NCI-H1105 (cell line): ENCODE measurements at regions not wholly inside any gene's neighbourhood (a gene's known extent, or its start where the extent isn't known, plus 50 kb on each side); places are given as distances from the start of the nearest gene placed in this dataset.

Source experiments
- DNase-seq: peaks from one replicate; lab custom pipeline; 2025; lab: John Stamatoyannopoulos, UW

DNA sequence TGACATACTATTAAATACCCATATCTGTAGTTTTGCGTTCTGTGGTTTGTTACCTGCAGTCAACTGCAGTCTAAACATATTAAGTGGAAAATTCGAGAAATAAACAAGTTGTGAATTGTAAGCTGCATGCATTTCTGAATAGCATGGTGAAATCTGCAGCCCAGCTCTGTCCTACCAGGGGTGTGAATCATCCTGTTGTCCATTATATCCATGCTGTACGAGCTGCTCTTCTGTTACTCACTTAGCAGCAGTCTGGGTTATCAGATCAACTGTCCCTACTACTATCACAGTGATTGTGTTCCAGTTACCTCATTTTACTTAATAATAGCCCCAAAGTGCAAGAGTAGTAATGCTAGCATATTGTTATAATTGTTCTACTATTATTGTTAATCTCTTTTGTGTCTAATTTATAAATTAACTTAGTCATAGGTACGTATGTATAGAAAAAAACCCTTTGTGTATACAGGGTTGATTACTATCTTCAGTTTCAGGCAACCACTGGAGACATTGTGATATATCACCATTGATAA lies 173.7 kb upstream of the FAT4 start:
- DNase-seq = no peak

DNA sequence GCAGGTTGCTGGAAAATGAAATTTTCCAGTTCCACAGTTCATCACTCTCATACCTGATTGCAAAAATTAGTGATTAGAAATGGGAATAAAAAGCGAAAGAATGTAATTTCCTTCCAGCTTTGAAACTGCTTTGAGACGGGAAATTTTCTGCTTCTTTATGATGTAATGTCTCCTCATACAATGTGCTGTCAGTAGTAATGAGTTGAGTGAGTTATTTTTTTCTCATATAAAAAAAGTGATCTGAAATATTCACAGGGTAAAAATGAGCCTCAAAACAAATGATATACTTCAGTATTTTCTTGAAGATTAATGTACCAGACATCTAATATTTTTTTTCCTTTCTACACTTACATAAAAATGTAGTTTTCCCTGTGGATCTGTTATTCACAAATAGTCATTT lies 179.1 kb upstream of the FAT4 start:
- DNase-seq = no peak

DNA sequence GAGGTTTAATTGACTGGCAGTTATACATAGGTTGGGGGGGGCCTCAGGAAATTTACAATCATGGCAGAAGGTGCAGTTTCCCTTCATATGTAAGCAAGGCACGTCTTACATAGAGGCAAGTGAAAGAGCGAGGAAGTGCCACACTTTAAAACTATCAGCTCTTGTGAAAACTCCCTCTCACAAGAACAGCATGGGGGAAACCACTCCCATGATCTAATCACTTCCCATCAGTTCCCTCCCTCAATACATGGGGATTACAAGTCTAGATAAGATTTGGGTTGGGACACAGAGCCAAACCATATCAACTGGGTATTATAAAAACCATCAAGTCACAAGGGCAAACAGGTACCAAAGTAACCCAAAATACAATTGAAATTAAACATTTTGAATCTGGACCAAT lies 182.0 kb upstream of the FAT4 start:
- DNase-seq = no peak

DNA sequence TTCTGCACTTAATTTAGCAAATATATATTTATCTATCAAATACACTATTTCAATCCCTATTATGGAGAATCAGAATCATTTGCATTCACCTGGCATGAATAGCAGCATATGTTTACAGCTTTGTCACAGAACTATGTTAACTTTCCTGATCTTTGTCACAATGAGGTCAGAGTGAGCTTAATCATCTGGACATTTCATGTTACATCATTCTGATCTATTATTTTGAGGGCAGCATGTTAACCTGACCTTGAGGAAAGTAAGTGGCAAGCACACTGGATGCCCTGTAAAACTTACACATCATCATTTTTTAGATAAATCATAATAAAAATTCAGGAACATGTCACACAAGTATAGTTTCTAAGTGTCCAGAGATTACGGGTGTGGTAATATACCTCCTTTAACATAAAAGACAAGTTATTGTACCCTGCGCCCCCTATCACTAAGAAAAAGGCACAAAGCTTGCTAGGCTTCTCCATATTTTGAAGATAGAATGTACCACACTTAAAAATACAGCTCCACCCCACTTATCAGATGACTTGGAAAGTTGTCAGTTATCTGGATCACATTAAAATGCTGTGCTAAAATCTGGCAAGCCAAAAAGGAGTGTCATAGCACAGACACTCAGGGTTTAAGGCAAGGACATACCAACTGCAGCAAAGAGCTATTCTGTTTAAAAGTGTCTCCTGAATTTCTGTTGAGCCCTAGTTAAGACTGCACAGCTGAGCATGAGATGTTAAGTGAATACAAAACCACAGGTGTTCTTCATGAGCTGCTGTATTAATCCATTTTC lies 182.7 kb upstream of the FAT4 start:
- DNase-seq = no peak

DNA sequence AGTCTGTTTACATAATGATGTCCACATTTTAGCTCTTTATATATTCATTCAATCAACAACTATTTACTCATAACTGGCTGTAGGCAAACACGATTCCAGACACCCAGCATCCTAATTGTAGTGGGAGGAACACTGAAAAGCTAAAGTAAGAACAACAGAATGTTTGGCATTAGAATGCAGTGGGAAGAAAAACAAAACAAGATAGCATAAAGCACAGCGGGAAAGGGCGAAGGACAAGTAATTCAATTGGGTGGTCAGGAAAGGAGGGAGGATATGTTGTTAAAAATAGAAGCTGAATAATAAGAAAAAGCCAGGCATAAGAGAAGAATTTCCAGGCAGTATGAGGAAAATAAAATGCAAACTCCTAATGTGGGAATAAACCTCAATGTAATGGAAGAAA lies 189.5 kb upstream of the FAT4 start:
- no peak for DNase-seq

DNA sequence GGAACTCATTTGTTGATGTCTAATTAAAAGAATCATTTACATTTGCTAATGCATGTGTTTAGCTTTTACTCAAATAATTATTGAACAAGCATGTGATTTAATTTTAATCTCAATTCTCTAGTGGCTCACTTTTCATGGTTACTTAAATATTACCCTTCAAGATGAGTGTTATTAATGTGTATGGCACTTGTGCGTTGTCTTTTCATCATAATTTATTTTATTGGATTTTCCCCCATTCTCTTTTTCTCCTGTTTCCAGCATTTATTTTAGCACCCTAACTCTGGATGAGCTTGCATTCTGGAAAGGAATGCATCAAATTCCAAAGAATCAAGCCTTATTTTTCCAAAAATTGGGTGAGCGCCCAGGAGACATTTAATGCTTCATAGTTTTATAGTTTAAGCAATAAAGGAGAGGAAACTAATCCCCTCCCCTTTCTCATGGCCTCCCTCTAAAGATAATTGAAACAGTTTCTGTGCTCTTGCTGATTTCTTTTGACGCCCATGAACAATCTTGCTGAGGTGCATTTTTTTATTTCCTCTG lies 191.1 kb upstream of the FAT4 start:
- DNase-seq = no peak

DNA sequence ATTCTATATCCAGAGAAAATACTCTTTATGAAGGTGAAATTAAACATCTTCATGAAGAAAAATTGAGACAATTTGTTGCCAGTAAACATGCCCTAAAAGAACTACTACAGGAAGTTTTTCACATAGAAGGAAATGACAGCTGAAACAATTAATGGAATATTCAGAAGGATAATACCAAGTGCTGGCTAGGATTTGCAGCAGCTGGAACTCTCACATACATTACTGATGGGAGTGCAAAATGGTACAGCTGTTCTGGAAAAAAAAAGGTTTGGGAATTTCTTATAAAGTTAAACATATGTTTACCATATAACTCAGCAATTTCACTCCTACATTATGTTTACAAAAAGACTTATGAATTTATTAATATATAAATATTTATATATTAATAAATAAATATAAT lies 193.2 kb upstream of the FAT4 start:
- no peak for DNase-seq

DNA sequence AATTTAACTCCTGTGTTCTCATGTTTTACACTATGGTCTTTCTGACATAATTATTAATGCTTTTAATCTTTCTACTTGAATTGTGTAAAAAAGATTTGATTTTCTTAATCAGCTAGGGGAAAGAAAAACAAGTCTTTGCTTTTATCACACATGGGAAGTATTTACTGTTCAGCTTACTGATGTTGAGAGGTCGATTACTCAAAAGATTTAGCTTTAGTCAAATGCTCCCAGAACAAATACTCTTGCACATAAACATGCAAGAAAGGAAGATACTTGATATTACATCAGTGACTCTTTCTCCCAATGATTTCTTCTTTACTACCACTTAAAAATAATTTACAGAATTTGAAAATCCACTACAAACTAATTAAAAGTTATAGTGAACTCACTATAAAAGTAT lies 198.3 kb upstream of the FAT4 start:
- no peak for DNase-seq

DNA sequence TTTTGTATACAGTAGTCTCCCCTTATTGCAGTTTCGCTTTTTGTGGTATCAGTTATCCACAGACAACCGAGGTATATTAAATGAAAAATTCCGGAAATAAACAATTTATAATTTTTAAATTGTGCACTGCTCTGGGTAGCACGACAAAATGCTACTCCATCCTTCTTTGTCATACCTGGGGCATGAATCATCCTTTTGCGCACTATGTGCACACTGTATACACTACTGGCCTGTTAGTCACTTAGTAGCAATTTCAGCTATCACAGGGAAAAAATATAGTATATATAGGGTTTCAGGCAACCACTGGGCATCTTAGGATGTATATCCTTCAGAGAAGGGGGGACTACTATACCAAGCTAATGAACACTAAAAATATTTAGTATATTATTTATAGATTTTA lies 198.8 kb upstream of the FAT4 start:
- no peak for DNase-seq

DNA sequence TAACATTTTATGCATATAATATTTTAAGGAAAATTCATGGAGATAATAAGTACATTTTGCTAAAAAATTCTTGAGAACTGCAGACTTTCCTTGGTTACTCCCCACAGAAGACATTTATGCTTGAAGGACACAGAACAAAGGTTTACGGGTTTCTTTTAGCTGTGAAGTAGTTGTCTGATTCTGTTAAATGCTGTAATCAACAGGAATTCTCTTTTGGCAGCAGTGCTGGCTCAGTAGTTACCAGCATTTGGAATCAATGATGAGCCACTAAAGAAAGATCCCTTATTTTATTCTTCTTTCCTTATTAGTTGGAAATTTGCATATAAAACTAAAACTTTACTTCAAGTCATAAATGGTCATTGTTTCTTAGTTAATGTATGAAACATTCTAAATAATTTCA lies 199.3 kb upstream of the FAT4 start:
- no peak for DNase-seq

DNA sequence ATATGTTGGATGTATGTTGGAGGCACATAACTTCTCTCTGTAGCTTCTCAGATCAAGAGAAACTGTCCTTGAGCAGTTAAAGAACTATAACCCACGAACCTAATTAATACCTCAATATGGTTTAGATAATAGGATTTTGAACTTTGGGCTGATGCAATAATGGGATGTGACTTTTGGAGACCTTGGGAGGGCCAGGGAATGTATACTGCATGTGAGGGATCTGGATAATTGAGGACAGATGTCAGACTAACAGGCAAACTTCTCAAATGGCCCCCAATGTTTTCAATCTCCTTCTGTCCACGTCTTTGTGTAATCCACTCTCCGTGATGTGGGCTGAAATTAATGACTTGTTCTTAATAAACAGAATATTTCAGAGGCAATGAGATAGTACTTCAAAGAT lies 202.2 kb upstream of the FAT4 start:
- no peak for DNase-seq

DNA sequence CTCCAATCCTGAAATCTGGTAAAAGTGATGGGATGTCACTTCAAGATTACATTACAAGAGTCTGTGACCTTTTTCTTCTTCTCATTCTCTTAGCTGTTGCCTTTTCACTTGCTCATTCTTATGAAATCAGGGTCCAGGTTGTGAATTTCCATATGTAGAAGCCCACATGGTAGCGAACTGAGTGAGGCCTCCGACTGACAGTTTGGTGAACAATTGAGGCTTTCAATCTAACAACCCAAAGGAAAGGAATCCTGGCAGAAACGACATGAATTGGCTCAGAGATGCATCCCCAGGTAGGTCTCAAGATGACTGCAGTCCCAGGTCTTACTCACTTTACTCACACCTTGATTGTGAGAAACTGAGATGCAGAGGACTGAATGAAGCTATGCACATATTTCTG lies 203.4 kb upstream of the FAT4 start:
- DNase-seq = no peak

DNA sequence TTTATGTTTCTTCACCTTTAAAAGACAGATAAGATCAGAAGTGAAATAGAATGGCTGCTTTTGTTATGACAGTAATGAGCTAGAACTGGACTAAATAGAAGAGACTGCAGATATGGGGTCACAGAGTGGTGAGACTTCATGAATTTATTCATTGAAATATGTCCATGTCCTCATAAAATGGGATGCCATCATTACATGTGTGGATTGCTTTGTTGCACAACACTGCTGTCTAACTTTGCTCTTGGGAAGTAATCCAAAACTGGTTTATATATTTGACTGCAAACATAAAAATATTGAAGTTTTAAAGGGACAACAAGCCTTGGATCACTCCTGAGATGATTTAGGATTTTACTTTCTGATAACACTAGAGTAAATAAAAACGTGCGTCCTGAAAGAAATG lies 209.2 kb upstream of the FAT4 start:
- no peak for DNase-seq

DNA sequence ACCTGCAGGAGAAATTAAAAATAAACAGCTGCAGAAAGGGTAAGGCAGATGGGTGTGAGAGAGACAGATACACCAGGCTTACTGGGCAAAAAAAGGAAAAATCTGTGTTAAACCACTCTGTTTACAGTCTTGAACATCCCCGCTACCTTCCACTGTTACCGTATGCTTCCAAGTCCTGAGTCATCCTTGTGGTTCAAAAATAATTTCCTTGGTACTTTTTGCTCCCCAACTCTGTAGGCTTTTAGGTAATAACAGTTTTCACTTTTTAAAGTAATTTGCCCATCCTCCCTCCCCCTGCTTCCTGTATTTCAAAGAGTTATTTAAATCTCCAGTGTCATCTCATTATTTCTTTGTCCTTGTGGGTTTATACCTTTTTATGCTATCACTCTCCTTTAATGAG lies 210.1 kb upstream of the FAT4 start:
- no peak for DNase-seq

DNA sequence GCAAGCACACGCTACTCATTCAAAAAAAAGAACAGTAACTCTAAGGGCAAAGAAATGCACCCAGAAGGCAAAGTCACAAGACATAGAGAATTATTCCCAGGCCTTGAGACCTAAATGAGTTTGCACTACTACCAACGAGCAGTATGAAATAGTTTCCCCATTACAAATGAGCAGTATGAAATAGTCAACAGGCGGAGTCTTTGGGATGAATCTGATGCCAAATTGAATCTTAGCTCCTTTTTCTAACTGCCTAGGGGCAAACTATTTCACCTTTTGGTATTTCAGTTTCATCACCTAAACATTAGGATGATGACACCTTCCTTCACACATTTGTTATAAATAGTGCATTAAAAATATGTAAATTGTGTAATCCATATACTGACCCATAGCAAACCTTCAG lies 213.0 kb upstream of the FAT4 start:
- DNase-seq = no peak

DNA sequence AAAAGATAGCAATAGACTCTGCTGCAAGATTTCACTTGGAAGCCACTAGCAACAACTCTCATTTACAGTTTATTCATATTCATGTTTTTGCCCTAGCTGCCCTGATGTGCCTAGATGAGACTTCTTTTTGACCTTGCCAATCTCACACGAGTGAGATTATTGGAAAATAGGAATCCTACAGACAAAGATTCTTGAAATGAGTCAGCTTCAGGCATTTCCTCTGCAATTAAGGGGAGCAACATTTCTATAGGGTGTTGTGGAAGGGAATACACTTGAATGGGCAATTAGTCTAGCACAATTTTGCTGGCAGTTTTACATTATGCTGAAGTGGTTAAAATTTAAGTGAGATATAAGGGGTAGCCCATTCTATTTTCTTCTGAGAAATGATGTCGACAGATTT lies 217.0 kb upstream of the FAT4 start:
- DNase-seq = no peak

DNA sequence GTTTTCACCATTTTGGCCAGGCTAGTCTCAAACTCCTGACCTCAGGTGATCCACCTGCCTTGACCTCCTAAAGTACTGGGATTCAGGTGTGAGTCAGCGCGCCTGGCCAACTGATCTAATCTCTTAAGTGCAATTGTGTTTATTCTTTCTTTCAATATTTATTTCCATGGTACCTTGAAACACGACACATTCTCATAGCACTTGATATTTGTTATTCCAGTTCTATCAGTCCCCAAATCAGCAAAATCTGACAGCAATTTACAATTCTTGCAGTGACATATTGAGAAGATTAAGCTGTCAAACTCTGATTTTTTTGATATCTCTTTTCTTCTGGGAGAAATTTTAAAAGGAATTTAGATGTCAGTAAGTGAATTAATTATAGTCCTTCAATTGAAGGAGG lies 218.1 kb upstream of the FAT4 start:
- no peak for DNase-seq

DNA sequence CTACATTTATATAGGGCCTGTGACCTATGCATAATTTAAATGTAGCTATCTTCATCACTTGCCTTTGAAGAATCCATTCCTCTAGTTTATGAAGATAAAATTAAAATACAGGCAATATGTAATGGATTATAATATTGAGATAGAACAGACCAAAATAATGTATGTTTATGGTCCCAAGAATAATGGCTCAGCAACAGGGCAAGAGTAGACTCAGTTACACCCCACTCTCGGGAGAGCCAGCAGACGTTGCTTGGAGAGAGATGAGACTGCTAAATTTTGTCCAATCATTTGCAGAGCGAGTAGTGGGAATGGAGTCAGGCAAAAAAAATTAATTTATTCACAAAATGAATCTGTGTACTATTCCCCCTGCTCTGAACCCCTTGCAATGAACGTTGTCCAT lies 223.2 kb upstream of the FAT4 start:
- no peak for DNase-seq

DNA sequence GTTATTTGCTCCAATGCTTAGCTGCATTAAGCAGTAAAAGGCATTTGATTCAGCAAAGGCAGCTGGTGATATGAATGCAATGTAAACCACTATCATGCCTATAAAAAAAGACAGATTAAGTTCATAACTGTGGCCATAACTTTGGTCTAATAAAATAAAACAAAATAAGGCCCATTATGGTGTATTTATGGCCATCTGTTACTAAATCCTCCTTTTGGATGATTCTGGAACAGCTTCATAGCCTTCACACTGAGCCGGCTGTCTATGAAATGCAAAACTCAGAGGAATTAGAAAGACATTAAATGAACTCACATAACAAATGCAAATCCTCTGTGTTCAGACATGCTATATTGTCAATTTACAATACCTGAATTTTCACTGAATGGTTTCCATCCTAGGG lies 223.7 kb upstream of the FAT4 start:
- no peak for DNase-seq

DNA sequence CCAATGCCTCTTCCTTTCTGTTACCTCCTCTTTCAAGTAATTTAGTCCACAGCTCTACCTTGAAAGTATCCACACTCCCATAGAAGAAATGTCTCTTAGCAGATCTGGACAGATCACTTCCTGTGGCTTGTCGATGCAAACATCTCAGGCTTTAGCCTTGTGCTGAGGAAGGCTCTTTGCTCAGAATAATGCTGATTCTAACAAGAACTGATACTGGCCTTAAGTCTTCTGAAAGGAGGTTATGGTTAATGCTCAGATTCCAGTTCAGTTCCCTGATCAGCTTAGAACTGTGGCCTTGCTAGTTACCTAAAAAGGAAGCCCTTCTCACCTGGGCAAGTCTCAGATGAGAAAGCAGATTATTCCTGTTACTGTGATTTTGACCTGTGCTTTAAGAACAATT lies 230.1 kb upstream of the FAT4 start:
- DNase-seq = no peak

DNA sequence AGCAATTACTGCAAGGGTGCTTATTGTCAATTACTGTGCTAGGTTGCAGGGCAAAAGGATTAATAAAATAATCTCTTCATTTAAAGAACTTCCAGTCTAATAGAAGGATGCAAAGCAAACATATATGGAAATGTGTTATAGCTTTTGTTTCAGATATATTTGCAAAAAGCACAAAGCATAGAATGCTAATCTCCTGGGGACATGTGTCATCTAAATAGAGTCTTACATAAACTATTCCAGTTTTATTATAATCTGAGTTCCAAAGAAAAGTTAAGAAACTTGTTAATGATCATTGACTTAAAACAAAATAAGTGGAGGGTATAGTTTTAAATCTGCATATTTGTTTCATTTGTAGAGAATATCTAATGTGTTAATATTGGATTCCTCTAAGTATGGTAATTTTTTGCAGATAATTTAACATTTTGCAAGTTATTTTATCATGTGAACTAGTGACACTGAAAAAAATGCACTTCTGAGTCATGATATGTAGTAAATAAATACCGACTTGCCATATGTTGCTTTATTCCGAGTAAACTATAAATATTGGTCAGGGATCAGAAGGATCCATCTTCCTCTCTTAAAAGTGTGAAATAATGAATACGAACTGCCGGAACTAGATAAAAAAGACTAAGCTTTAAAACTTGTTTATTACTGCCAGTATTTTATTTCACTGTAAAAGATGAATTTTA lies 231.9 kb upstream of the FAT4 start:
- no peak for DNase-seq

DNA sequence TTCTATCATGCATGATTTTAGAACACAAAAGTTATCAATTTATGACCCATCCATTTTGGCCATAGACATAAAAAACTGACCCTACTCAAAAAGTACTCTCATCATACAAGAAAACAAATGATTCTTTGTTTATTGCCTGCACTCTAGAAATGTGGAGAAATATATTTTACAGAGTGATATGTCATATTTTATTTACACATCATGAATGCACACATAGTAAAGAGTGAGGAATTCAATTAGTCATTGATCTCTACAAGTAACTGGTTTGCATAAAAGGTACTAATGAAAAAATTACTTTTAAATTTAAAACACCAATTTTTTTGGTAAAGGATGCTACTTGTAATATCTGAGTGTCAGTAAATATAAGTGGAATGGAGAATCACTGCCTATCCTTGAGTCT lies 242.5 kb upstream of the FAT4 start:
- no peak for DNase-seq

DNA sequence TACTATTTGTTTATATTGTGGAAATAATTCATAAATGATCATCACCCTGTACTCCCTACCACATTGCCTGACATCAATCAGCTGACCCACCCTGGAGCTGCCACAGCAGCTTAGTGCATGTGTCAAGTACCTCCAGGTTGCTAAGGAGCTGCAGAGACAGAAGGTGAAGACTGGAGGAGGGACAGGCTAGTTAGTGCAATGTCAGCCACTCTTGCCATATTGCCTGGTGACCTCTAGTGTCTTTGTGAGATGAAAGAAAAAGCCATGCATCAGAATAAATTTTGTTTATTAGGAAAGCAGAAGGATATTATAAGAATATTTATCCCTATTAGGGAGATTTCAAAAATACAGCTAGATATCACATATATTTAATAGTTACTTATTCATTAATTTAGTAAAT lies 243.9 kb upstream of the FAT4 start:
- DNase-seq = no peak
